Naive B cell (primary cell): ENCODE measurements at regions not wholly inside any gene's neighbourhood (a gene's known extent, or its start where the extent isn't known, plus 50 kb on each side); places are given as distances from the start of the nearest gene placed in this dataset.

Experiments
- ATAC-seq, 2 donors: fragments of 150-1000 bp; cut with Tn5 transposase; 2 replicates each; pipeline ENCODE4 v1.10.0; 2021; ENCODE audit warnings: low read depth in 2 of 2, mild to moderate bottlenecking in 2 of 2, moderate library complexity in 2 of 2
- DNase-seq: peaks from one replicate; pipeline ENCODE4 v3.0.0; 2022
- H3K27ac Mint-ChIP-seq, 6 donors: one replicate each; pipeline ENCODE4 v1.8.0; 2020 to 2022; ENCODE audit warnings: mild to moderate bottlenecking in 6 of 6, mixed read lengths in 6 of 6, moderate library complexity in 5 of 6, inconsistent platforms in 2 of 6
- H3K27me3 Mint-ChIP-seq, 3 donors: one replicate each; pipeline ENCODE4 v1.8.0; 2021 to 2022; ENCODE audit warnings: mixed read lengths in 3 of 3, mild to moderate bottlenecking in 1 of 3
- H3K36me3 Mint-ChIP-seq, 2 donors: one replicate each; pipeline ENCODE4 v1.8.0; 2020 to 2022; ENCODE audit warnings: mixed read lengths in 2 of 2, inconsistent platforms in 1 of 2, mild to moderate bottlenecking in 1 of 2
- H3K4me1 Mint-ChIP-seq, 3 donors: one replicate each; pipeline ENCODE4 v1.8.0; 2020 to 2022; ENCODE audit warnings: mixed read lengths in 3 of 3, inconsistent platforms in 1 of 3, mild to moderate bottlenecking in 1 of 3, moderate library complexity in 1 of 3
- H3K4me3 Mint-ChIP-seq, 8 donors: one replicate each; pipeline ENCODE4 v1.8.0; 2020 to 2022; ENCODE audit warnings: mild to moderate bottlenecking in 8 of 8, mixed read lengths in 8 of 8, moderate library complexity in 8 of 8, inconsistent platforms in 2 of 8
- H3K9me3 Mint-ChIP-seq, 7 donors: one replicate each; pipeline ENCODE4 v1.8.0; 2020 to 2022; ENCODE audit warnings: mixed read lengths in 7 of 7, mild to moderate bottlenecking in 5 of 7, inconsistent platforms in 2 of 7, moderate library complexity in 1 of 7

- no peaks in the 10 kb centered on the region for H3K27me3 Mint-ChIP-seq
- H3K9me3 Mint-ChIP-seq: peaks cover 0 to 8% (median 0%) of the 10 kb centered on the region in 7 donors
- H3K36me3 Mint-ChIP-seq: no peaks in the 10 kb centered on the region
- no peaks in the 10 kb centered on the region for H3K4me1 Mint-ChIP-seq
- DNase-seq (no peak), ATAC-seq (no peak)
- no peak overlapping the region for H3K27ac Mint-ChIP-seq
- no peak overlapping the region for H3K4me3 Mint-ChIP-seq
Observed at GRCh38 chr4:60790608-60791007, 409.5 kb upstream of the ADGRL3 start.

GRCh38 chr4:60794372-60794771, 405.8 kb upstream of the ADGRL3 start:
- H3K9me3 Mint-ChIP-seq: peaks cover 0 to 7% (median 0%) of the 10 kb centered on the region in 7 donors
- H3K4me3 Mint-ChIP-seq: no peak overlapping the region
- H3K27ac Mint-ChIP-seq: no peak overlapping the region
- ATAC-seq (no peak), DNase-seq (no peak)
- H3K27me3 Mint-ChIP-seq: no peaks in the 10 kb centered on the region
- H3K4me1 Mint-ChIP-seq: no peaks in the 10 kb centered on the region
- H3K36me3 Mint-ChIP-seq: no peaks in the 10 kb centered on the region

- H3K9me3 Mint-ChIP-seq: peaks cover 0 to 7% (median 0%) of the 10 kb centered on the region in 7 donors
- H3K4me3 Mint-ChIP-seq: no peak overlapping the region
- ATAC-seq (no peak), DNase-seq (no peak)
- H3K4me1 Mint-ChIP-seq: no peaks in the 10 kb centered on the region
- H3K27me3 Mint-ChIP-seq: no peaks in the 10 kb centered on the region
- no peaks in the 10 kb centered on the region for H3K36me3 Mint-ChIP-seq
- peak overlapping the region in 1 of 6 donors; percentile 8 for H3K27ac Mint-ChIP-seq
Observed at GRCh38 chr4:60799214-60799613, 400.9 kb upstream of the ADGRL3 start.

GRCh38 chr4:60800701-60801100, 399.4 kb upstream of the ADGRL3 start:
- ATAC-seq (no peak), DNase-seq (no peak)
- Mint-ChIP-seq H3K9me3 (peaks cover 0 to 7% (median 0%) of the 10 kb centered on the region in 7 donors), H3K27ac (no peak overlapping the region), H3K4me1 (no peaks in the 10 kb centered on the region), H3K27me3 (no peaks in the 10 kb centered on the region), H3K4me3 (no peak overlapping the region), H3K36me3 (no peaks in the 10 kb centered on the region)

GRCh38 chr4:60805500-60806313, 394.4 kb upstream of the ADGRL3 start:
- no peak overlapping the region for H3K4me3 Mint-ChIP-seq
- no peaks in the 10 kb centered on the region for H3K36me3 Mint-ChIP-seq
- no peak for DNase-seq
- H3K27me3 Mint-ChIP-seq: no peaks in the 10 kb centered on the region
- no peaks in the 10 kb centered on the region for H3K4me1 Mint-ChIP-seq
- no peak for ATAC-seq
- H3K27ac Mint-ChIP-seq: no peak overlapping the region
- peaks cover 0 to 3% (median 0%) of the 10 kb centered on the region in 7 donors for H3K9me3 Mint-ChIP-seq

- no peaks in the 10 kb centered on the region for H3K27me3 Mint-ChIP-seq
- DNase-seq (no peak), ATAC-seq (no peak)
- H3K27ac Mint-ChIP-seq: no peak overlapping the region
- H3K36me3 Mint-ChIP-seq: no peaks in the 10 kb centered on the region
- H3K9me3 Mint-ChIP-seq: peaks cover 0 to 4% (median 1%) of the 10 kb centered on the region in 7 donors
- H3K4me1 Mint-ChIP-seq: no peaks in the 10 kb centered on the region
- no peak overlapping the region for H3K4me3 Mint-ChIP-seq
Observed at GRCh38 chr4:60808726-60809485, 391.2 kb upstream of the ADGRL3 start.

GRCh38 chr4:60809486-60809800, 390.7 kb upstream of the ADGRL3 start:
- H3K4me3 Mint-ChIP-seq: no peak overlapping the region
- no peaks in the 10 kb centered on the region for H3K4me1 Mint-ChIP-seq
- DNase-seq: no peak
- peaks cover 0 to 4% (median 1%) of the 10 kb centered on the region in 7 donors for H3K9me3 Mint-ChIP-seq
- H3K36me3 Mint-ChIP-seq: no peaks in the 10 kb centered on the region
- H3K27ac Mint-ChIP-seq: no peak overlapping the region
- ATAC-seq: no peak
- no peaks in the 10 kb centered on the region for H3K27me3 Mint-ChIP-seq

- Mint-ChIP-seq H3K36me3 (no peaks in the 10 kb centered on the region), H3K27me3 (no peaks in the 10 kb centered on the region), H3K4me1 (no peaks in the 10 kb centered on the region), H3K9me3 (peaks cover 0 to 5% (median 0%) of the 10 kb centered on the region in 7 donors), H3K4me3 (no peak overlapping the region), H3K27ac (no peak overlapping the region)
- DNase-seq (no peak), ATAC-seq (no peak)
Observed at GRCh38 chr4:60812811-60813210, 387.3 kb upstream of the ADGRL3 start.

- DNase-seq (no peak), ATAC-seq (no peak)
- H3K36me3 Mint-ChIP-seq: no peaks in the 10 kb centered on the region
- no peak overlapping the region for H3K27ac Mint-ChIP-seq
- peaks cover 0 to 13% (median 0%) of the 10 kb centered on the region in 7 donors for H3K9me3 Mint-ChIP-seq
- no peaks in the 10 kb centered on the region for H3K4me1 Mint-ChIP-seq
- H3K27me3 Mint-ChIP-seq: no peaks in the 10 kb centered on the region
- H3K4me3 Mint-ChIP-seq: no peak overlapping the region
Observed at GRCh38 chr4:60814549-60814948, 385.6 kb upstream of the ADGRL3 start.

- H3K9me3 Mint-ChIP-seq: peaks cover 0 to 13% (median 0%) of the 10 kb centered on the region in 7 donors
- ATAC-seq (no peak), DNase-seq (no peak)
- no peak overlapping the region for H3K27ac Mint-ChIP-seq
- H3K4me1 Mint-ChIP-seq: no peaks in the 10 kb centered on the region
- no peak overlapping the region for H3K4me3 Mint-ChIP-seq
- no peaks in the 10 kb centered on the region for H3K27me3 Mint-ChIP-seq
- H3K36me3 Mint-ChIP-seq: no peaks in the 10 kb centered on the region
Observed at GRCh38 chr4:60817609-60818008, 382.5 kb upstream of the ADGRL3 start.

GRCh38 chr4:60822986-60823385, 377.1 kb upstream of the ADGRL3 start:
- no peaks in the 10 kb centered on the region for H3K4me1 Mint-ChIP-seq
- no peak for DNase-seq
- peaks cover 0 to 12% (median 0%) of the 10 kb centered on the region in 7 donors for H3K9me3 Mint-ChIP-seq
- H3K27ac Mint-ChIP-seq: no peak overlapping the region
- no peaks in the 10 kb centered on the region for H3K36me3 Mint-ChIP-seq
- no peaks in the 10 kb centered on the region for H3K27me3 Mint-ChIP-seq
- H3K4me3 Mint-ChIP-seq: no peak overlapping the region
- ATAC-seq: no peak

- Mint-ChIP-seq H3K4me3 (no peak overlapping the region), H3K4me1 (no peaks in the 10 kb centered on the region), H3K9me3 (peaks cover 0 to 12% (median 2%) of the 10 kb centered on the region in 7 donors), H3K27ac (no peak overlapping the region), H3K36me3 (no peaks in the 10 kb centered on the region), H3K27me3 (no peaks in the 10 kb centered on the region)
- DNase-seq: no peak
- no peak for ATAC-seq
Observed at GRCh38 chr4:60840020-60840419, 360.1 kb upstream of the ADGRL3 start.

- H3K4me3 Mint-ChIP-seq: no peak overlapping the region
- ATAC-seq: no peak
- H3K4me1 Mint-ChIP-seq: no peaks in the 10 kb centered on the region
- no peak for DNase-seq
- H3K36me3 Mint-ChIP-seq: no peaks in the 10 kb centered on the region
- H3K27me3 Mint-ChIP-seq: peaks cover 0 to 5% (median 0%) of the 10 kb centered on the region in 3 donors
- H3K9me3 Mint-ChIP-seq: peaks cover 0 to 14% (median 2%) of the 10 kb centered on the region in 7 donors
- no peak overlapping the region for H3K27ac Mint-ChIP-seq
Observed at GRCh38 chr4:60846678-60847077, 353.4 kb upstream of the ADGRL3 start.

GRCh38 chr4:60847614-60848013, 352.5 kb upstream of the ADGRL3 start:
- Mint-ChIP-seq H3K27ac (no peak overlapping the region), H3K9me3 (peaks cover 0 to 14% (median 3%) of the 10 kb centered on the region in 7 donors), H3K4me1 (no peaks in the 10 kb centered on the region), H3K27me3 (peaks cover 0 to 5% (median 0%) of the 10 kb centered on the region in 3 donors), H3K36me3 (no peaks in the 10 kb centered on the region), H3K4me3 (no peak overlapping the region)
- DNase-seq: no peak
- ATAC-seq: no peak
